Mucosa of rectum (tissue), 2 donors: ENCODE measurements at regions not wholly inside any gene's neighbourhood (a gene's known extent, or its start where the extent isn't known, plus 50 kb on each side); places are given as distances from the start of the nearest gene placed in this dataset.
"Not testable (repeated sequence)": the region's sequence is repeated elsewhere in the genome, so short reads cannot be mapped to it uniquely, and the experiment has no call there.

ENCODE experiments used
- H3K27ac ChIP-seq, 2 donors: one replicate each; pipeline ENCODE4 v1.7.0; 2013; ENCODE audit warnings: inconsistent platforms in 2 of 2, low read depth in 2 of 2, low read length in 2 of 2
- H3K27me3 ChIP-seq, 2 donors: one replicate each; pipeline ENCODE4 v1.7.0; 2013; ENCODE audit warnings: low read length in 2 of 2; ENCODE audit not compliant: control insufficient read depth in 2 of 2, insufficient read depth in 2 of 2
- H3K36me3 ChIP-seq, 2 donors: one replicate each; pipeline ENCODE4 v1.7.0; 2013; ENCODE audit warnings: low read length in 2 of 2; ENCODE audit not compliant: control insufficient read depth in 2 of 2, insufficient read depth in 2 of 2
- H3K4me1 ChIP-seq, 2 donors: one replicate each; pipeline ENCODE4 v1.7.0; 2013; ENCODE audit warnings: low read length in 2 of 2, mild to moderate bottlenecking in 1 of 2; ENCODE audit not compliant: control insufficient read depth in 2 of 2, insufficient read depth in 2 of 2
- H3K4me3 ChIP-seq, 2 donors: one replicate each; pipeline ENCODE4 v1.7.0; 2013; ENCODE audit warnings: low read length in 2 of 2
- H3K9ac ChIP-seq, 2 donors: one replicate each; pipeline ENCODE4 v1.7.0; 2013; ENCODE audit warnings: low read length in 2 of 2, low read depth in 1 of 2, mild to moderate bottlenecking in 1 of 2
- H3K9me3 ChIP-seq, 2 donors: one replicate each; pipeline ENCODE4 v1.7.0; 2013; ENCODE audit warnings: low read length in 2 of 2; ENCODE audit not compliant: control insufficient read depth in 2 of 2
- donor health status: healthy.
- donor health status: Normal muscosa, but diverticular disease.

GRCh38 chr5:67746103-67746502, 469.5 kb upstream of the PIK3R1 start:
- no peak overlapping the region for H3K27ac ChIP-seq
- H3K4me3 ChIP-seq: no peak overlapping the region
- H3K9ac ChIP-seq: no peak overlapping the region
- no peaks in the 10 kb centered on the region for H3K36me3 ChIP-seq
- no peaks in the 10 kb centered on the region for H3K9me3 ChIP-seq
- no peaks in the 10 kb centered on the region for H3K27me3 ChIP-seq
- H3K4me1 ChIP-seq: no peaks in the 10 kb centered on the region

- Histone ChIP-seq H3K27ac (no peak overlapping the region), H3K27me3 (no peaks in the 10 kb centered on the region), H3K4me1 (no peaks in the 10 kb centered on the region), H3K9ac (no peak overlapping the region), H3K4me3 (no peak overlapping the region), H3K36me3 (no peaks in the 10 kb centered on the region), H3K9me3 (no peaks in the 10 kb centered on the region)
Observed at GRCh38 chr5:67732921-67733320, 482.6 kb upstream of the PIK3R1 start.

DNA sequence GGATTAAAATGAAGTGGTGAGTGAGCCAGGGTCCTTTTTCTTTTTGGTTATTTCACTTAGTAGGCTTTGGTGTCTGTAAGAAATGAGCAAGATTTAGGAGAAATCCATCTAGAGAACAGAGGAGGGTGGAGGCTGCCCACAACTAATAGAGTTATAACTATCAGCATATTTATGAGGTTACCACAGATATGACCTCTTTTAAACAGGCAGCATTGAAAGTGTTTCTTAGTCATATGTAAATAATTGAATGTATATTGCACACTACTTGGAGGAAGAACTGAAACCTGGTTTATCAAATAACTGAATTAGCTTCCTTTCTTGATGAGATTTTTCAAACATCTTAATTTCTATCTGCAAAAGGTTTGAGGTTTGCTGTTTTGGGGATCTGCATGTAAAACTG, 483.1 kb upstream of the PIK3R1 start:
- Histone ChIP-seq H3K27me3 (no peaks in the 10 kb centered on the region), H3K4me3 (no peak overlapping the region), H3K9ac (no peak overlapping the region), H3K27ac (no peak overlapping the region), H3K9me3 (no peaks in the 10 kb centered on the region), H3K36me3 (no peaks in the 10 kb centered on the region), H3K4me1 (no peaks in the 10 kb centered on the region)

DNA sequence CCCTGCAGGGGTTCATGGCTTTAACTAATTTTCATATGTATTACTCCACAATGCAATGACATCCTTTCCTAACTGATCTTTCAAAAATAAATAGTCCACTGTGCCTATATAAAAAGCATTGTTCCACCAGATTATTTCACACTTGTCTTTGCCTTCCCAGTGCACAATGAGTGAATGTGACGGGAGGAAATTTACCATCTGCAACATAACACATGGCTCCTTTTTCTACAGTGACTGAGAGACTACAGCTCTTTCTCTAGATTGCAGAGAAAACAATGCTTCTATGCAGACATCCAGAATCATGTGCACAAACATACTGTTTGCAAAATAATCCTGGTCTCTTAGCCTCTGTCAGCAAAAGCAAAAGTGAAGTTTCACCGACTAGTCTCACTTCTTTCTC, 483.7 kb upstream of the PIK3R1 start:
- no peak overlapping the region for H3K27ac ChIP-seq
- H3K36me3 ChIP-seq: no peaks in the 10 kb centered on the region
- no peak overlapping the region for H3K4me3 ChIP-seq
- no peaks in the 10 kb centered on the region for H3K27me3 ChIP-seq
- H3K9me3 ChIP-seq: no peaks in the 10 kb centered on the region
- H3K4me1 ChIP-seq: no peaks in the 10 kb centered on the region
- H3K9ac ChIP-seq: no peak overlapping the region

DNA sequence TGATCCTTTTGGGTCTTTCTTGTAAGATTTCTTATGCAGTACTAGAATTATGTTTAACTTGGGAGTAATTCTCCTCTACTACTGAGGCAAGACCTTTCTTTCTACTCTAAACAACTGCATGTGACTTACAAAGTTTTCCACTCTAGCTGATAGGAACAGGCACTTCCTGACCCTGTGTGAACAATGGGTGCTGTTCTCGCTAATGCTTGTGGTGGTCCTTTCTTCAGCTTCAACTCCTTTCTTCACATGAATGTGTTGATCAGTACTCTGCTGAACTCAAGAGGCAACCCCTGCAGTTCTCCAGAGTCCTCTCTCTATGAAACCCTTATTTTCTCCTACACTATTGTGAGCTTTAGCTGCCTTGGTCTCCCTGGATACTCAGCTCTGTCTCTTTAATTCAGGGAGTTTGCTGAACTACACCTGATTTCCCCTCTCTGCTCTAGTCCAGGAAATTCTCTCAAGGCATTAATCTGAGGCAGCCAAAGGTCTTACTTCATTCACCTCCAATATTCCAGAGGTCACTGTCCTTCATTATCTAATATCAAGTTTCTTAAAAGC, 484.6 kb upstream of the PIK3R1 start:
- no peaks in the 10 kb centered on the region for H3K36me3 ChIP-seq
- H3K27me3 ChIP-seq: no peaks in the 10 kb centered on the region
- H3K9ac ChIP-seq: no peak overlapping the region
- no peaks in the 10 kb centered on the region for H3K4me1 ChIP-seq
- no peak overlapping the region for H3K4me3 ChIP-seq
- H3K27ac ChIP-seq: no peak overlapping the region
- no peaks in the 10 kb centered on the region for H3K9me3 ChIP-seq

DNA sequence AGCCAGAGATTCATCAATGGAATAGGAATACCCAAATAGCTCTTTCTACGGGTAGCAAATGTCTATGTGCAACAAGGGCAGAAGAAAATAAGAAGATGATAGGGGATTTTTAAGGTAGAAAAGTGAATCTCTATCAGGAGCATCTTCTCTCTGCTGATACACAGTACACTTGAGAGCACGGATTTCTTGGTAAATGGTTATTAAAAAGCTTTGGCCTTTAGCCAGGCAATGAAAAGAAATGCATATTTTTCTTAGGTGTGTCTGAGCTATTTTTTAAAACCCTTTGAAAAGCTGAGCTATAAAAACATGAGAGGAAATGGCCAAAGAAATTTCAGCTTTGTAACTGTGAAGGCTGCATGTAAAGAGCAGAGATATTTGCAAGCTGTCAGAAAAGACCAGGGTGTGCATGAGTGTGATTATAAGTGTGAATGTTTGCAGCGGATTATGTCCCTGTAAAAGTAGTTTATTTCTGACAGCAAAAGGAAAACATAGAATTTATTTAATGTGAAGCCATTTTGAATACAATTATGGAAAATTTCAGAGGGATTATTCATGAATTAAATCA, 487.1 kb upstream of the PIK3R1 start:
- H3K27ac ChIP-seq: no peak overlapping the region

GRCh38 chr5:67725604-67726003, 490.0 kb upstream of the PIK3R1 start:
- no peaks in the 10 kb centered on the region for H3K36me3 ChIP-seq
- no peaks in the 10 kb centered on the region for H3K9me3 ChIP-seq
- no peak overlapping the region for H3K27ac ChIP-seq
- H3K9ac ChIP-seq: no peak overlapping the region
- no peaks in the 10 kb centered on the region for H3K27me3 ChIP-seq
- H3K4me3 ChIP-seq: no peak overlapping the region
- no peaks in the 10 kb centered on the region for H3K4me1 ChIP-seq

More for the DNA sequence above, 487.1 kb upstream of the PIK3R1 start:
- Histone ChIP-seq H3K4me3 (no peak overlapping the region), H3K4me1 (no peaks in the 10 kb centered on the region), H3K9ac (no peak overlapping the region), H3K36me3 (no peaks in the 10 kb centered on the region), H3K9me3 (no peaks in the 10 kb centered on the region), H3K27me3 (no peaks in the 10 kb centered on the region)

DNA sequence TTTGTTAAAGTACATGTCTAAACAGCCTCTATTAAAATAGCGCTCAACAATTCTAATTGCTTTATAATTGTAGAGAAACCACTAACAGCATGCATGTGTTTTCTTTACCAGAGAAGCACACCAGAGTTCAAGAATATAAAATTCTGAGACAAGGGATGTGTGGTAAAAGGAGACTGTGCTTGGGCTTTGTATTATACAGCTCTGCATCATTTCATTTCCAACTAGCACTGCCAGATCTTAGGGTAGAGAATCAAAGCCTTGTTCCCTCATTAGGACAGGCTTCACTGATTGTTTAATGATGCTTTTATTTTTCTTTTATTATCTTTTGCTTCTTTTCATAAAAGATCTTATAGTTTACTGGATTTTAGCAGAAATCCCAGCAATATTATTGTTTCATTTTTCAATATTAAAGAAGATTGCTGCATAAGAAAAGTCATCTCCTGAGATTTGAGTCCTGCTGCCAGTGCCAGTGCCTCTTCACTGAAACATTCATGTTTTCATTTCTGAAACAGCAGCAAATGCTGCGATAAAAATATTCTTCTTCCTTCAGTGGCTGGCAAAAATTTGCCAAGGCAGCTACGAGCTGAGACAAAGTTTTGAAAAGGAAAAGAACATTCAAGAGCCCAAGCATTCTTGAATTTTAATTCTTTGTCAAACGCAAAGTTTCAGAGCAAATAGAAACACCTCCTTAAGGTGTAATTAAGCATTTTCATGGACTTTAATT, 491.0 kb upstream of the PIK3R1 start:
- no peak overlapping the region for H3K4me3 ChIP-seq
- no peak overlapping the region for H3K27ac ChIP-seq
- no peaks in the 10 kb centered on the region for H3K4me1 ChIP-seq
- no peaks in the 10 kb centered on the region for H3K36me3 ChIP-seq
- no peaks in the 10 kb centered on the region for H3K27me3 ChIP-seq
- H3K9me3 ChIP-seq: no peaks in the 10 kb centered on the region
- H3K9ac ChIP-seq: no peak overlapping the region

DNA sequence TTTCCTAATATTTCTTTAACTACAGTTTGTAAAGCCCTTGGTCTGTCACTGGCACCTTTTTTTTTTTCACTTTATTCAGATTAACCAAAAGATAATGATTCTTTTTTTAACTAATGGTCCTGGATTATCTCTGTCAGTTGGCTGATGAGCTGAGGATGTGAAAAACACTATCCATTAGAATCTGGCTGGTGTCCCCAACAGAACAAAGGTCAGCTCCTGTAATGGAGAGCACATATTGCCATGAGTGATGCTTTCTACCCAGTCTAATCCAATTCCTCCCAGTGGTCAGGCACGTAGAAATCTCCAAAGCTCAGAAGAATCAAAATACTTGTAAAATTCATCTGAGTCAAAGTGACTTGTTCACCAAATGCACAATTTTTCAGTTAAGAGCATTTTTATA, 491.7 kb upstream of the PIK3R1 start:
- Histone ChIP-seq H3K9me3 (no peaks in the 10 kb centered on the region), H3K9ac (no peak overlapping the region), H3K4me1 (no peaks in the 10 kb centered on the region), H3K27ac (no peak overlapping the region), H3K27me3 (no peaks in the 10 kb centered on the region), H3K36me3 (no peaks in the 10 kb centered on the region), H3K4me3 (no peak overlapping the region)

GRCh38 chr5:67722582-67722981, 493.0 kb upstream of the PIK3R1 start:
- H3K36me3 ChIP-seq: not testable (repeated sequence)

More at GRCh38 chr5:67722582-67722981, 493.0 kb upstream of the PIK3R1 start:
- H3K4me1 ChIP-seq, H3K4me3 ChIP-seq, H3K9me3 ChIP-seq, H3K27me3 ChIP-seq, H3K27ac ChIP-seq, H3K9ac ChIP-seq: not testable (repeated sequence)
